ENCODE measurements at regions not wholly inside any gene's neighbourhood (a gene's known extent, or its start where the extent isn't known, plus 50 kb on each side); places are given as distances from the start of the nearest gene placed in this dataset.

DNA sequence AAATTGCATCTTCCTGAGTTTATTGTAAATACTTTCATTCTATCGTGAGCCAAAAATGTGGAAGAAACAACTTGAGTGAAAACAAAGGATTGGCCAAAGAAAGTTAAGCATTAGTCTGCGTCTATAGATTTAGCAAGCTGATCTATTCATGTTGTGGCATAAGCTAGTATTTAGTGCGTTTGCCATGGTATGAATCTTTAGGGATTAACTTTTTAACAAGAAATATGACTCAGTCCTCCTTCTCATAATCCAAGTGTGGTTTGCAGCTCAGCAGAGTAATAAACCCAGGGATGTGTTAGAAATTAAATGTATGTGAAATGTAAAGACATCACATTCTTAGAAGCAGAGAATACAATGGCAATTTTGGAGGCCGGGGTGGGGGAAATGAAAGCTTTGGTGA, 1110.9 kb downstream of the NLGN4X start:
- no TSS peak for BruUV-seq (replicated peaks)
- Mint-ChIP-seq H3K27me3 (ENCODE audit: insufficient read depth, unreplicated experiment) (no peaks in the 10 kb centered on the region), H3K9me3 (ENCODE audit: unreplicated experiment) (no peaks in the 10 kb centered on the region), H3K36me3 (ENCODE audit: insufficient read depth, unreplicated experiment) (no peaks in the 10 kb centered on the region), H3K27ac (ENCODE audit: unreplicated experiment) (no peak overlapping the region), H3K4me1 (ENCODE audit: low read depth, unreplicated experiment) (no peaks in the 10 kb centered on the region), H3K4me3 (ENCODE audit: unreplicated experiment) (no peak overlapping the region)
- Histone ChIP-seq H3K36me3 (ENCODE audit: control insufficient read depth, insufficient read depth, low read length) (no peaks in the 10 kb centered on the region), H3K4me1 (no peaks in the 10 kb centered on the region), H3K4me3 (ENCODE audit: low read depth, low read length) (no peak overlapping the region), H3K27me3 (replicated peaks; ENCODE audit: control insufficient read depth, insufficient read depth, low read length) (no peaks in the 10 kb centered on the region), H3K9me3 (no peaks in the 10 kb centered on the region)
- no peak for DNase-seq
- TF ChIP-seq CTCF (IDR thresholded peaks at IDR 0.05; ENCODE audit: insufficient read depth in 1 of 2, low read depth in 1 of 2, low read length in 1 of 2, severe bottlenecking in 1 of 2, unreplicated experiment in 1 of 2), result no peak
- CTCF ChIA-PET, result no interaction called here
- POLR2A ChIA-PET, result no interaction called here
- intact Hi-C loops (cut with micrococcal nuclease; ENCODE audit: unreplicated experiment), result no loop called here

- H3K27me3 ChIP-seq (replicated peaks; ENCODE audit: control insufficient read depth, insufficient read depth, low read length), result no peaks in the 10 kb centered on the region
- ChIA-PET CTCF (no interaction called here), POLR2A (no interaction called here)
- Mint-ChIP-seq H3K4me1 (ENCODE audit: low read depth, unreplicated experiment) (no peaks in the 10 kb centered on the region), H3K27ac (ENCODE audit: unreplicated experiment) (no peak overlapping the region), H3K9me3 (ENCODE audit: unreplicated experiment) (no peaks in the 10 kb centered on the region), H3K36me3 (ENCODE audit: insufficient read depth, unreplicated experiment) (no peaks in the 10 kb centered on the region), H3K27me3 (ENCODE audit: insufficient read depth, unreplicated experiment) (no peaks in the 10 kb centered on the region), H3K4me3 (ENCODE audit: unreplicated experiment) (no peak overlapping the region)
- intact Hi-C loops (cut with micrococcal nuclease; ENCODE audit: unreplicated experiment), result loop anchor here (1.0 to 5.0 kb wide), 3 partner anchors 565 to 1151 kb away; no protein-coding TSS in a partner anchor
- H3K36me3 ChIP-seq (ENCODE audit: control insufficient read depth, insufficient read depth, low read length), result no peaks in the 10 kb centered on the region
- peak in 1 of 2 experiments; percentile 0 for DNase-seq
- H3K4me1 ChIP-seq, result no peaks in the 10 kb centered on the region
- H3K4me3 ChIP-seq (ENCODE audit: low read depth, low read length), result no peak overlapping the region
- TF ChIP-seq CTCF (IDR thresholded peaks at IDR 0.05; ENCODE audit: insufficient read depth in 1 of 2, low read depth in 1 of 2, low read length in 1 of 2, severe bottlenecking in 1 of 2, unreplicated experiment in 1 of 2), result peak; percentile 23 to 34
- BruUV-seq (replicated peaks), result no TSS peak
- H3K9me3 ChIP-seq, result no peaks in the 10 kb centered on the region
Measured at GRCh38 chrX:5113128-5113527, 1115.5 kb downstream of the NLGN4X start.

- H3K4me1 ChIP-seq, result no peaks in the 10 kb centered on the region
- no peaks in the 10 kb centered on the region for H3K27me3 ChIP-seq (replicated peaks; ENCODE audit: control insufficient read depth, insufficient read depth, low read length)
- Mint-ChIP-seq H3K4me3 (ENCODE audit: unreplicated experiment) (no peak overlapping the region), H3K9me3 (ENCODE audit: unreplicated experiment) (no peaks in the 10 kb centered on the region), H3K27ac (ENCODE audit: unreplicated experiment) (no peak overlapping the region), H3K36me3 (ENCODE audit: insufficient read depth, unreplicated experiment) (no peaks in the 10 kb centered on the region), H3K27me3 (ENCODE audit: insufficient read depth, unreplicated experiment) (no peaks in the 10 kb centered on the region), H3K4me1 (ENCODE audit: low read depth, unreplicated experiment) (no peaks in the 10 kb centered on the region)
- DNase-seq, result no peak
- BruUV-seq (replicated peaks), result no TSS peak
- ChIA-PET POLR2A (no interaction called here), CTCF (no interaction called here)
- no peak overlapping the region for H3K4me3 ChIP-seq (ENCODE audit: low read depth, low read length)
- no peaks in the 10 kb centered on the region for H3K36me3 ChIP-seq (ENCODE audit: control insufficient read depth, insufficient read depth, low read length)
- H3K9me3 ChIP-seq, result no peaks in the 10 kb centered on the region
- TF ChIP-seq CTCF (IDR thresholded peaks at IDR 0.05; ENCODE audit: insufficient read depth in 1 of 2, low read depth in 1 of 2, low read length in 1 of 2, severe bottlenecking in 1 of 2, unreplicated experiment in 1 of 2), result no peak
- intact Hi-C loops (cut with micrococcal nuclease; ENCODE audit: unreplicated experiment), result no loop called here
Measured at GRCh38 chrX:5100004-5100403, 1128.7 kb downstream of the NLGN4X start.
